DND-41 (cell line): ENCODE measurements at regions not wholly inside any gene's neighbourhood (a gene's known extent, or its start where the extent isn't known, plus 50 kb on each side); places are given as distances from the start of the nearest gene placed in this dataset.

Experiments
- ATAC-seq: fragments of 200-7000 bp; cut with Tn5 transposase; 3 replicates; pipeline ENCODE4 v1.9.1; 2021; ENCODE audit warnings: low read depth; ENCODE audit not compliant: insufficient read depth
- DNase-seq: peaks from one replicate; pipeline ENCODE4 v3.0.0-alpha.2; 2020
- H2AFZ ChIP-seq: 2 replicates; pipeline ENCODE4 v1.6.0; 2012; ENCODE audit warnings: low read depth, low read length
- H3K27ac ChIP-seq: 2 replicates; pipeline ENCODE4 v1.5.1; 2012; ENCODE audit warnings: low read length, inconsistent platforms
- H3K27me3 ChIP-seq: fragments of 200-600 bp; sonication (generic); 2 replicates; pipeline ENCODE4 v1.6.0; 2012; ENCODE audit warnings: low read length, mild to moderate bottlenecking, inconsistent platforms; ENCODE audit not compliant: insufficient read depth, poor library complexity
- H3K36me3 ChIP-seq: 2 replicates; pipeline ENCODE4 v1.5.1; 2012; ENCODE audit warnings: low read length, inconsistent platforms; ENCODE audit not compliant: insufficient read depth
- H3K4me1 ChIP-seq: 2 replicates; pipeline ENCODE4 v1.5.1; 2012; ENCODE audit warnings: mild to moderate bottlenecking, low read length; ENCODE audit not compliant: insufficient read depth
- H3K4me2 ChIP-seq: 2 replicates; pipeline ENCODE4 v1.6.0; 2012; ENCODE audit warnings: mild to moderate bottlenecking, moderate library complexity, low read length, inconsistent platforms; ENCODE audit not compliant: insufficient read depth
- H3K4me3 ChIP-seq, 2 experiments: fragments of 200-600 bp in 1 of 2; shearing (Covaris generic) in 1 of 2; 2 replicates each; pipeline ENCODE4 v1.5.1; 2012 to 2016; ENCODE audit warnings: inconsistent platforms in 2 of 2, low read length in 2 of 2, mild to moderate bottlenecking in 2 of 2, low read depth in 1 of 2, moderate library complexity in 1 of 2
- H3K79me2 ChIP-seq: 2 replicates; pipeline ENCODE4 v1.6.0; 2012; ENCODE audit warnings: low read length, inconsistent platforms; ENCODE audit not compliant: insufficient read depth
- H3K9ac ChIP-seq: 2 replicates; pipeline ENCODE4 v1.6.0; 2012; ENCODE audit warnings: low read depth, mild to moderate bottlenecking, inconsistent platforms, low read length, moderate library complexity
- H3K9me3 ChIP-seq: 2 replicates; pipeline ENCODE4 v1.5.1; 2012; ENCODE audit warnings: low read length, moderate library complexity, mild to moderate bottlenecking, inconsistent platforms; ENCODE audit not compliant: insufficient read depth, severe bottlenecking
- H4K20me1 ChIP-seq: 2 replicates; pipeline ENCODE4 v1.6.0; 2012; ENCODE audit warnings: low read length; ENCODE audit not compliant: insufficient read depth
- CTCF ChIP-seq: IDR thresholded peaks from 2 replicates; pipeline ENCODE4 v1.5.1; 2012; ENCODE audit warnings: borderline replicate concordance, low read length, moderate library complexity, mild to moderate bottlenecking; ENCODE audit not compliant: poor library complexity, severe bottlenecking; ENCODE audit errors: extremely low read depth
- EZH2 ChIP-seq: IDR thresholded peaks from 3 replicates; pipeline ENCODE4 v1.6.1; 2012; ENCODE audit warnings: borderline replicate concordance, low read depth, mild to moderate bottlenecking, moderate library complexity, low read length, inconsistent platforms; ENCODE audit not compliant: severe bottlenecking

GRCh38 chr4:184270808-184271413 lies 53.2 kb upstream of the ENPP6 start:
- Histone ChIP-seq H3K36me3 (no peaks in the 10 kb centered on the region), H3K4me1 (no peaks in the 10 kb centered on the region), H4K20me1 (no peaks in the 10 kb centered on the region), H3K27ac (no peak overlapping the region), H3K4me3 (no peak overlapping the region), H3K9me3 (no peaks in the 10 kb centered on the region), H3K27me3 (peaks cover 6% of the 10 kb centered on the region), H3K4me2 (no peak overlapping the region), H2AFZ (no peak overlapping the region), H3K9ac (no peak overlapping the region), H3K79me2 (no peaks in the 10 kb centered on the region)
- DNase-seq (no peak), ATAC-seq (no peak)
- TF ChIP-seq EZH2 (no peak), CTCF (no peak)

GRCh38 chr4:184269879-184270430 lies 52.3 kb upstream of the ENPP6 start:
- no peak for TF ChIP-seq CTCF
- TF ChIP-seq EZH2, result no peak
- no peak overlapping the region for H3K4me3 ChIP-seq
- H3K36me3 ChIP-seq, result no peaks in the 10 kb centered on the region
- no peak overlapping the region for H3K27ac ChIP-seq
- H3K79me2 ChIP-seq, result no peaks in the 10 kb centered on the region
- peaks cover 11% of the 10 kb centered on the region for H3K27me3 ChIP-seq
- no peak overlapping the region for H3K4me2 ChIP-seq
- no peak overlapping the region for H2AFZ ChIP-seq
- no peaks in the 10 kb centered on the region for H3K9me3 ChIP-seq
- ATAC-seq, result no peak
- H4K20me1 ChIP-seq, result no peaks in the 10 kb centered on the region
- no peak for DNase-seq
- no peaks in the 10 kb centered on the region for H3K4me1 ChIP-seq
- no peak overlapping the region for H3K9ac ChIP-seq

GRCh38 chr4:184268584-184269160 lies 51.0 kb upstream of the ENPP6 start:
- no peak overlapping the region for H3K27ac ChIP-seq
- no peaks in the 10 kb centered on the region for H3K79me2 ChIP-seq
- no peak overlapping the region for H3K4me3 ChIP-seq
- no peak overlapping the region for H2AFZ ChIP-seq
- no peaks in the 10 kb centered on the region for H4K20me1 ChIP-seq
- no peaks in the 10 kb centered on the region for H3K36me3 ChIP-seq
- H3K9ac ChIP-seq, result no peak overlapping the region
- H3K27me3 ChIP-seq, result peaks cover 11% of the 10 kb centered on the region
- H3K9me3 ChIP-seq, result no peaks in the 10 kb centered on the region
- no peak for ATAC-seq
- DNase-seq, result no peak
- H3K4me2 ChIP-seq, result no peak overlapping the region
- no peak for TF ChIP-seq EZH2
- TF ChIP-seq CTCF, result no peak
- H3K4me1 ChIP-seq, result peaks cover 6% of the 10 kb centered on the region
